C4-2B (cell line): ENCODE measurements at regions not wholly inside any gene's neighbourhood (a gene's known extent, or its start where the extent isn't known, plus 50 kb on each side); places are given as distances from the start of the nearest gene placed in this dataset.

Experiments
- ZFX ChIP-seq: fragments of 450-650 bp; IDR thresholded peaks from 2 replicates; pipeline ENCODE4 v1.6.1; 2017
- TF ChIP-seq, protein P1 (sequence below): fragments of 450-650 bp; conservative IDR thresholded peaks from 2 replicates; pipeline ENCODE4 v1.5.1; 2017; ENCODE audit warnings: mild to moderate bottlenecking

DNA sequence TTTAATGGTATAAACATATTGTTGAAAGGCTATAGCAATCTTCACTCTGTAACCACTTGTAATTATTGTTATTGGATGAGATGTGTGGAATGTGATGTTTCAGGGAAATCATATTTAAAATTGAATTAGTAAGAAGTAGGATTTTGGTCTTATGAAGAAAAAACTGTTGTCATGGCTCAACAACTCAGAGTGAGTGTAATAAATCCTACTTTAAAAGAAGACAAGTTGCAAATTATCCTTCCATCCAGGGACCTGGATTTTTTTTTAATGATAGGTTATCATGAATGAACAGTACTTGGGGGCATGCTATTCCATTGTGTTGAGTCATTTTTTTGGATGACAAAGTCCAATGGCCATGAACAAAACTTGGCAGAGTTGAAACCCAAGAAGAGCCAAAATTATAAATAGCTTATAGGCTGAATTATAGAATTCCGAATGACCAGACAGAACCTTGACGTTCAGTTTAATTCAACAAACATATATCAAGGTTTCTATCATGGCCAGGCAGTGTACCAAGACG lies 625.5 kb upstream of the ZNF717 start:
- TF ChIP-seq, protein P1, sequence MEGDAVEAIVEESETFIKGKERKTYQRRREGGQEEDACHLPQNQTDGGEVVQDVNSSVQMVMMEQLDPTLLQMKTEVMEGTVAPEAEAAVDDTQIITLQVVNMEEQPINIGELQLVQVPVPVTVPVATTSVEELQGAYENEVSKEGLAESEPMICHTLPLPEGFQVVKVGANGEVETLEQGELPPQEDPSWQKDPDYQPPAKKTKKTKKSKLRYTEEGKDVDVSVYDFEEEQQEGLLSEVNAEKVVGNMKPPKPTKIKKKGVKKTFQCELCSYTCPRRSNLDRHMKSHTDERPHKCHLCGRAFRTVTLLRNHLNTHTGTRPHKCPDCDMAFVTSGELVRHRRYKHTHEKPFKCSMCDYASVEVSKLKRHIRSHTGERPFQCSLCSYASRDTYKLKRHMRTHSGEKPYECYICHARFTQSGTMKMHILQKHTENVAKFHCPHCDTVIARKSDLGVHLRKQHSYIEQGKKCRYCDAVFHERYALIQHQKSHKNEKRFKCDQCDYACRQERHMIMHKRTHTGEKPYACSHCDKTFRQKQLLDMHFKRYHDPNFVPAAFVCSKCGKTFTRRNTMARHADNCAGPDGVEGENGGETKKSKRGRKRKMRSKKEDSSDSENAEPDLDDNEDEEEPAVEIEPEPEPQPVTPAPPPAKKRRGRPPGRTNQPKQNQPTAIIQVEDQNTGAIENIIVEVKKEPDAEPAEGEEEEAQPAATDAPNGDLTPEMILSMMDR: no peak
- no peak for TF ChIP-seq ZFX
